GM18907 (cell line): ENCODE measurements at regions not wholly inside any gene's neighbourhood (a gene's known extent, or its start where the extent isn't known, plus 50 kb on each side); places are given as distances from the start of the nearest gene placed in this dataset.

Experiments used
- ATAC-seq: cut with Tn5 transposase; IDR thresholded peaks from one replicate; pipeline ENCODE4 v1.9.1; 2021; ENCODE audit warnings: mild to moderate bottlenecking, moderate library complexity; ENCODE audit not compliant: unreplicated experiment

- no peak for ATAC-seq
These were observed 366.9 kb downstream of the SIPA1L2 start for GRCh38 chr1:232262991-232263390.

- ATAC-seq = no peak
These were observed 369.1 kb downstream of the SIPA1L2 start for GRCh38 chr1:232260861-232261260.

- ATAC-seq = no peak
These were observed 369.9 kb downstream of the SIPA1L2 start for GRCh38 chr1:232260045-232260444.

- ATAC-seq = no peak
These were observed 370.6 kb downstream of the SIPA1L2 start for GRCh38 chr1:232259333-232259732.

GRCh38 chr1:232252546-232253118 is 377.3 kb downstream of the SIPA1L2 start:
- no peak for ATAC-seq

GRCh38 chr1:232250838-232251237 is 379.1 kb downstream of the SIPA1L2 start:
- ATAC-seq = no peak

GRCh38 chr1:232249861-232250777 is 379.8 kb downstream of the SIPA1L2 start:
- ATAC-seq = no peak

- ATAC-seq = no peak
These were observed 380.6 kb downstream of the SIPA1L2 start for GRCh38 chr1:232249339-232249738.

GRCh38 chr1:232248276-232248820 is 381.6 kb downstream of the SIPA1L2 start:
- no peak for ATAC-seq

GRCh38 chr1:232247669-232248068 is 382.3 kb downstream of the SIPA1L2 start:
- ATAC-seq = no peak

GRCh38 chr1:232244426-232244825 is 385.5 kb downstream of the SIPA1L2 start:
- no peak for ATAC-seq

GRCh38 chr1:232239998-232240397 is 389.9 kb downstream of the SIPA1L2 start:
- ATAC-seq = no peak

GRCh38 chr1:232239522-232239921 is 390.4 kb downstream of the SIPA1L2 start:
- ATAC-seq = no peak

- ATAC-seq = no peak
These were observed 391.9 kb downstream of the SIPA1L2 start for GRCh38 chr1:232238009-232238408.

- ATAC-seq = no peak
These were observed 402.6 kb downstream of the SIPA1L2 start for GRCh38 chr1:232227306-232227705.

- no peak for ATAC-seq
These were observed 403.7 kb downstream of the SIPA1L2 start for GRCh38 chr1:232226197-232226712.

GRCh38 chr1:232225336-232226131 is 404.4 kb downstream of the SIPA1L2 start:
- no peak for ATAC-seq

GRCh38 chr1:232223887-232224286 is 406.0 kb downstream of the SIPA1L2 start:
- ATAC-seq = no peak

GRCh38 chr1:232223183-232223708 is 406.7 kb downstream of the SIPA1L2 start:
- no peak for ATAC-seq

GRCh38 chr1:232222614-232223013 is 407.3 kb downstream of the SIPA1L2 start:
- no peak for ATAC-seq
